ENCODE measurements at regions not wholly inside any gene's neighbourhood (a gene's known extent, or its start where the extent isn't known, plus 50 kb on each side); places are given as distances from the start of the nearest gene placed in this dataset.

- no peaks in the 10 kb centered on the region; the same call in 1 of the 2 replicates for H3K9me3 ChIP-seq (ENCODE audit: insufficient read depth, low read depth, low read length)
- no peaks in the 10 kb centered on the region for H3K27me3 ChIP-seq (ENCODE audit: insufficient read depth, low read length)
- no peak overlapping the region for H3K27ac ChIP-seq (ENCODE audit: low read length)
- H3K9ac ChIP-seq (ENCODE audit: low read depth, low read length) = no peak overlapping the region
- H3K4me3 ChIP-seq (ENCODE audit: low read length) = no peak overlapping the region
- H3K36me3 ChIP-seq (ENCODE audit: insufficient read depth, low read depth, low read length) = no peaks in the 10 kb centered on the region; the same call in 1 of the 2 replicates
- H3K4me1 ChIP-seq (ENCODE audit: insufficient read depth, low read length) = no peaks in the 10 kb centered on the region
Measured at GRCh38 chr12:125519026-125519651, 453.9 kb downstream of the AACS start.

GRCh38 chr12:125525879-125526278, 460.6 kb downstream of the AACS start:
- no peak overlapping the region for H3K4me3 ChIP-seq (ENCODE audit: low read length)

GRCh38 chr12:125528281-125528680, 463.0 kb downstream of the AACS start:
- no peaks in the 10 kb centered on the region for H3K36me3 ChIP-seq (ENCODE audit: insufficient read depth, low read depth, low read length)
- no peaks in the 10 kb centered on the region for H3K4me1 ChIP-seq (ENCODE audit: insufficient read depth, low read length)
- no peak overlapping the region for H3K27ac ChIP-seq (ENCODE audit: low read length)
- H3K4me3 ChIP-seq (ENCODE audit: low read length) = no peak overlapping the region
- no peaks in the 10 kb centered on the region; the same call in 1 of the 2 replicates for H3K27me3 ChIP-seq (ENCODE audit: insufficient read depth, low read length)
- no peaks in the 10 kb centered on the region for H3K9me3 ChIP-seq (ENCODE audit: insufficient read depth, low read depth, low read length)
- H3K9ac ChIP-seq (ENCODE audit: low read depth, low read length) = no peak overlapping the region

More at GRCh38 chr12:125525879-125526278, 460.6 kb downstream of the AACS start:
- Histone ChIP-seq H3K36me3 (ENCODE audit: insufficient read depth, low read depth, low read length) (no peaks in the 10 kb centered on the region; the same call in 1 of the 2 replicates), H3K27me3 (ENCODE audit: insufficient read depth, low read length) (no peaks in the 10 kb centered on the region; the same call in 1 of the 2 replicates), H3K9ac (ENCODE audit: low read depth, low read length) (no peak overlapping the region), H3K4me1 (ENCODE audit: insufficient read depth, low read length) (no peaks in the 10 kb centered on the region), H3K9me3 (ENCODE audit: insufficient read depth, low read depth, low read length) (no peaks in the 10 kb centered on the region; the same call in 1 of the 2 replicates), H3K27ac (ENCODE audit: low read length) (no peak overlapping the region)

- no peaks in the 10 kb centered on the region for H3K9me3 ChIP-seq (ENCODE audit: insufficient read depth, low read depth, low read length)
- no peaks in the 10 kb centered on the region; the same call in 1 of the 2 replicates for H3K27me3 ChIP-seq (ENCODE audit: insufficient read depth, low read length)
- H3K36me3 ChIP-seq (ENCODE audit: insufficient read depth, low read depth, low read length) = no peaks in the 10 kb centered on the region
- H3K4me1 ChIP-seq (ENCODE audit: insufficient read depth, low read length) = no peaks in the 10 kb centered on the region
- no peak overlapping the region for H3K4me3 ChIP-seq (ENCODE audit: low read length)
- H3K27ac ChIP-seq (ENCODE audit: low read length) = no peak overlapping the region
- H3K9ac ChIP-seq (ENCODE audit: low read depth, low read length) = no peak overlapping the region
Measured at GRCh38 chr12:125530201-125530600, 465.0 kb downstream of the AACS start.

- H3K9me3 ChIP-seq (ENCODE audit: insufficient read depth, low read depth, low read length) = no peaks in the 10 kb centered on the region
Measured at GRCh38 chr12:125530876-125531275, 465.6 kb downstream of the AACS start.

GRCh38 chr12:125531574-125531973, 466.3 kb downstream of the AACS start:
- no peaks in the 10 kb centered on the region for H3K27me3 ChIP-seq (ENCODE audit: insufficient read depth, low read length)
- H3K9me3 ChIP-seq (ENCODE audit: insufficient read depth, low read depth, low read length) = no peaks in the 10 kb centered on the region

More at GRCh38 chr12:125530876-125531275, 465.6 kb downstream of the AACS start:
- Histone ChIP-seq H3K27me3 (ENCODE audit: insufficient read depth, low read length) (no peaks in the 10 kb centered on the region; the same call in 1 of the 2 replicates), H3K27ac (ENCODE audit: low read length) (no peak overlapping the region), H3K4me3 (ENCODE audit: low read length) (no peak overlapping the region), H3K36me3 (ENCODE audit: insufficient read depth, low read depth, low read length) (no peaks in the 10 kb centered on the region; the same call in 1 of the 2 replicates), H3K9ac (ENCODE audit: low read depth, low read length) (no peak overlapping the region), H3K4me1 (ENCODE audit: insufficient read depth, low read length) (no peaks in the 10 kb centered on the region)

GRCh38 chr12:125533434-125534029, 468.3 kb downstream of the AACS start:
- H3K9me3 ChIP-seq (ENCODE audit: insufficient read depth, low read depth, low read length) = no peaks in the 10 kb centered on the region
- H3K4me3 ChIP-seq (ENCODE audit: low read length) = no peak overlapping the region
- no peaks in the 10 kb centered on the region; the same call in 1 of the 2 replicates for H3K36me3 ChIP-seq (ENCODE audit: insufficient read depth, low read depth, low read length)
- H3K27ac ChIP-seq (ENCODE audit: low read length) = no peak overlapping the region
- no peaks in the 10 kb centered on the region for H3K27me3 ChIP-seq (ENCODE audit: insufficient read depth, low read length)
- no peak overlapping the region for H3K9ac ChIP-seq (ENCODE audit: low read depth, low read length)
- no peaks in the 10 kb centered on the region for H3K4me1 ChIP-seq (ENCODE audit: insufficient read depth, low read length)

More at GRCh38 chr12:125531574-125531973, 466.3 kb downstream of the AACS start:
- no peaks in the 10 kb centered on the region for H3K4me1 ChIP-seq (ENCODE audit: insufficient read depth, low read length)
- no peaks in the 10 kb centered on the region; the same call in 1 of the 2 replicates for H3K36me3 ChIP-seq (ENCODE audit: insufficient read depth, low read depth, low read length)
- no peak overlapping the region for H3K27ac ChIP-seq (ENCODE audit: low read length)
- H3K9ac ChIP-seq (ENCODE audit: low read depth, low read length) = no peak overlapping the region
- H3K4me3 ChIP-seq (ENCODE audit: low read length) = no peak overlapping the region

- no peak overlapping the region for H3K27ac ChIP-seq (ENCODE audit: low read length)
- no peaks in the 10 kb centered on the region for H3K27me3 ChIP-seq (ENCODE audit: insufficient read depth, low read length)
- H3K4me1 ChIP-seq (ENCODE audit: insufficient read depth, low read length) = no peaks in the 10 kb centered on the region
- no peak overlapping the region for H3K9ac ChIP-seq (ENCODE audit: low read depth, low read length)
- no peaks in the 10 kb centered on the region for H3K9me3 ChIP-seq (ENCODE audit: insufficient read depth, low read depth, low read length)
- peaks cover 6% of the 10 kb centered on the region; the same call in 1 of the 2 replicates for H3K36me3 ChIP-seq (ENCODE audit: insufficient read depth, low read depth, low read length)
- H3K4me3 ChIP-seq (ENCODE audit: low read length) = no peak overlapping the region
Measured at GRCh38 chr12:125538401-125539199, 473.4 kb downstream of the AACS start.

GRCh38 chr12:125540580-125541204, 475.5 kb downstream of the AACS start:
- H3K4me3 ChIP-seq (ENCODE audit: low read length) = no peak overlapping the region
- no peaks in the 10 kb centered on the region for H3K27me3 ChIP-seq (ENCODE audit: insufficient read depth, low read length)

GRCh38 chr12:125544960-125545359, 479.7 kb downstream of the AACS start:
- Histone ChIP-seq H3K36me3 (ENCODE audit: insufficient read depth, low read depth, low read length) (no peaks in the 10 kb centered on the region; the same call in 1 of the 2 replicates), H3K4me1 (ENCODE audit: insufficient read depth, low read length) (no peaks in the 10 kb centered on the region), H3K4me3 (ENCODE audit: low read length) (no peak overlapping the region), H3K27ac (ENCODE audit: low read length) (no peak overlapping the region), H3K27me3 (ENCODE audit: insufficient read depth, low read length) (no peaks in the 10 kb centered on the region), H3K9ac (ENCODE audit: low read depth, low read length) (no peak overlapping the region), H3K9me3 (ENCODE audit: insufficient read depth, low read depth, low read length) (peaks cover 5% of the 10 kb centered on the region)

More at GRCh38 chr12:125540580-125541204, 475.5 kb downstream of the AACS start:
- no peaks in the 10 kb centered on the region for H3K4me1 ChIP-seq (ENCODE audit: insufficient read depth, low read length)
- H3K27ac ChIP-seq (ENCODE audit: low read length) = no peak overlapping the region
- H3K9ac ChIP-seq (ENCODE audit: low read depth, low read length) = no peak overlapping the region
- H3K36me3 ChIP-seq (ENCODE audit: insufficient read depth, low read depth, low read length) = peaks cover 6% of the 10 kb centered on the region; the same call in 1 of the 2 replicates
- H3K9me3 ChIP-seq (ENCODE audit: insufficient read depth, low read depth, low read length) = no peaks in the 10 kb centered on the region

- Histone ChIP-seq H3K4me3 (ENCODE audit: low read length) (no peak overlapping the region), H3K9me3 (ENCODE audit: insufficient read depth, low read depth, low read length) (peaks cover 6% of the 10 kb centered on the region), H3K4me1 (ENCODE audit: insufficient read depth, low read length) (no peaks in the 10 kb centered on the region), H3K36me3 (ENCODE audit: insufficient read depth, low read depth, low read length) (no peaks in the 10 kb centered on the region), H3K9ac (ENCODE audit: low read depth, low read length) (no peak overlapping the region), H3K27me3 (ENCODE audit: insufficient read depth, low read length) (no peaks in the 10 kb centered on the region), H3K27ac (ENCODE audit: low read length) (no peak overlapping the region)
Measured at GRCh38 chr12:125549171-125549570, 483.9 kb downstream of the AACS start.

All from iPS-20b (cell line).